ENCODE measurements at regions not wholly inside any gene's neighbourhood (a gene's known extent, or its start where the extent isn't known, plus 50 kb on each side); places are given as distances from the start of the nearest gene placed in this dataset.

DNA sequence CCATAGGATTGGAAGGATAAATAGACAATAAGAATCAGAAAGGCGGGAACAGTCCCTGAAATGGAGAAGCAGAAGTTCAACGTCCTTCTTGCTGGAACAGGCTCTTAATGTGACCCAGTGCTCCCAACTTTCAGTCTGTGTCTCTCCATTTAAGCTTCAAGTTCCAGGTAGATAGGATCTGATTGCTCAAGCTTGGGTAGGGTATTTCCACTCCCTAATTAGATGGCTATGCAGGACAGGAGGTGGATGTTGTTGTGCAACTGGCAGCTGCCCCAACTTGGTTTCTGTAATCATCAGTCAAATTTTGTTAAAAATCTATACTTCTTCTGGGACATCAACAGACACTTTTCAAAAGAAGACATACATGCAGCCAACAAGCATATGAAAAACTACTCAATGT is 266.2 kb downstream of the C12orf75 start:
- TF ChIP-seq GATA3 (IDR thresholded peaks at IDR 0.05; ENCODE audit: low read depth, low read length) (no peak), GATA2 (IDR thresholded peaks at IDR 0.05; ENCODE audit: low read depth, low read length) (no peak)

DNA sequence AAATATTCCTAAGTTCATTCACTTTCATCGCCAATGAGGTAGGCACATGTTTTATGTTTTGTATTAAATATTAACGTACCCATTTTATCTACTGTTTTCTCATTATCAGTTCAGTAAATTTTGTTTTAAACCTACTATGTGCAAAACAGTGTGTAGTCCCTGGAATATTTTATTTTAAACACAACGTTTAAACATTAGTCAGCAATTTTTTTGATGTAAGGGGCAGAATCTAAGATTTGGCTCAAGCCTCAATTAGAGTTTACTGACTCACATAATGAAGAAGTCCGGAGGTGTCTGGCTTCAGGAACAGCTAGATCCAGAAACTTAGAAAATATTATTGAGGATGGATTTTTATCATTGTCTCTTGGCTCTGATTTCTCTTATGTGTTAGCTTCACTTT is 267.5 kb downstream of the C12orf75 start:
- TF ChIP-seq GATA3 (IDR thresholded peaks at IDR 0.05; ENCODE audit: low read depth, low read length) (no peak), GATA2 (IDR thresholded peaks at IDR 0.05; ENCODE audit: low read depth, low read length) (no peak)

DNA sequence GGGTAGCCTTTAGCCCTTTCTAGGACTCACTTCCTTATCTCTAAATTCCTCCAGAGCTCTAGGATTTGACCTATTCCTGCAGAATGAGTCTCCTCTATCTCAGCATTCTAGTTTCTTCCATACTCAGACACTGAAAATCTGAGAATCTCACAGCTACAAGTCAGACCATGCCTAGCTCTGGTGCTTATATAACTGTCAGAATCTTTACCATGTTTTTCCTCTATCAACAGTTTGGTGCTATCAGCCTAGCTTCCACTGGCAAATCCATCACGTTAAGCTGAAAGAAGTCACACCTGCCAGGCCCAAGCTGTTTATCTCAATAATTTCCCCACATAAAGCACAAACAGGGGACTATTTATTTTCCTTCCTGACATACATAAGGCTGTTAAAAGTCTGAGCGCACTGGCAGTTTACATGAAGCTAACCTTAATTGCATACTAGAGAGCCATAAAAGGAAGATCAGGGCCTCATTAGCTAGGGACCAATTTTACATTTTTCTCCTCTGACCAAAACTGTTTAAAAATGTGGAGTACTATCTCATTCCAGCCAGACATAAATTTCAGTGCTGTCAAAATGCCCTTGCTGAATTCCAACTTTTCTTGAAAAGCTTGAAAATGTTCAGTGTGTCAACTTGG is 270.5 kb downstream of the C12orf75 start:
- no peak for TF ChIP-seq GATA3 (IDR thresholded peaks at IDR 0.05; ENCODE audit: low read depth, low read length)
- TF ChIP-seq GATA2 (IDR thresholded peaks at IDR 0.05; ENCODE audit: low read depth, low read length): no peak

DNA sequence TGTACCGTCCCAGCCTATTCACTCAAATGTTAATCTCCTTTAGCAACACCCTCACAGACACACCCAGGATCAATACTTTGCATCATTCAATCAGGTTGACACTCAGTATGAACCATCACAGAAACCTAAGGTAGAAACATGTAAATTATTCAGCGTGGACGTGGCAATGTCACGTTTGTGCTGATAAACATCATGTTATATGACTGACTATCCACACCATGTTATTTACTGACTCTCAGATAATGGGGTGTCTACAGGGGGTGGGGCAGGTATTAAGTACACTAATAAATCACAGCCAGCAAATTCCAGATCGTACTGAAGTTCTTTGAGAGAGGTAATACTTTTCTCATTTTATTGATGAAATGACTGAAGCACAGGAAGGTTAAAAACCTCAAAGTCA is 280.0 kb downstream of the C12orf75 start:
- TF ChIP-seq GATA2 (IDR thresholded peaks at IDR 0.05; ENCODE audit: low read depth, low read length) (no peak), GATA3 (IDR thresholded peaks at IDR 0.05; ENCODE audit: low read depth, low read length) (no peak)

DNA sequence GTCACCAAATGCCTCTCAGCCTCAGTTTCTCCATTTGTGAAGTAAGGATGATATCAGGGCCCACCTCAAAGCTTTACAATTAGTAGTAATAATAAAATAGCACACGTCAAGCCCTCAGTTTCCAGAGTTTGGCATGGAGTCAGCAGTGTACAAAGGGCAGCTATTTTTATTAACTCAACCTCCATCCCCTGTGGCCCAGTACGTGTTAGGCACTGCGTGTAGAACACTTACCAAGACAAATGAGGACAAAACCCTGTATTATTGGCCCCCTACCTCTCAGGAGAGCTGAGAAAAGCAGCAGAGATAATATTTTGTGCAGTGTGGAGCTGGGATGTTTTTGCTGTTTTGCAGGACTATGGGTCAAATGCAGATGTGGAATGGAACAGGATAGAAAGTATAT is 280.8 kb downstream of the C12orf75 start:
- TF ChIP-seq GATA2 (IDR thresholded peaks at IDR 0.05; ENCODE audit: low read depth, low read length): no peak
- TF ChIP-seq GATA3 (IDR thresholded peaks at IDR 0.05; ENCODE audit: low read depth, low read length): no peak

DNA sequence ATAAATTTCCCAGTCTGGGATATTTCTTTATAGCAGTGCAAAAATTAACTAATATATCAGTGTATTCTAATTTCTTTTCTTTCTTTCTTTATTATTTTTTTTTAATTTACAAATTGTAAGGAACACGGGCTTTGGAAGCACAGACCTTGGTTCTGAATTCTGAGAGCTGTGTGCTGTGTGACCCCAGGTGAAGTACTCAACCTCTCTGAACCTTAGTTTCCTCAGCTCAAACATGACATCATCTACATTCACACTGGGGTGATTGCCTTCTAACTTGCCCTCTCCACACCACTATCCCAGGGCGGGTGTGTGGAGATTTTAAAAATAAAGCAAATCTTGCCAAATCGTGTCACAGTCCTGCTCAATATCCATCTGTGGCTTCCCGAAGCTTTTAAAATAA is 282.8 kb downstream of the C12orf75 start:
- TF ChIP-seq GATA3 (IDR thresholded peaks at IDR 0.05; ENCODE audit: low read depth, low read length) (no peak), GATA2 (IDR thresholded peaks at IDR 0.05; ENCODE audit: low read depth, low read length) (no peak)

DNA sequence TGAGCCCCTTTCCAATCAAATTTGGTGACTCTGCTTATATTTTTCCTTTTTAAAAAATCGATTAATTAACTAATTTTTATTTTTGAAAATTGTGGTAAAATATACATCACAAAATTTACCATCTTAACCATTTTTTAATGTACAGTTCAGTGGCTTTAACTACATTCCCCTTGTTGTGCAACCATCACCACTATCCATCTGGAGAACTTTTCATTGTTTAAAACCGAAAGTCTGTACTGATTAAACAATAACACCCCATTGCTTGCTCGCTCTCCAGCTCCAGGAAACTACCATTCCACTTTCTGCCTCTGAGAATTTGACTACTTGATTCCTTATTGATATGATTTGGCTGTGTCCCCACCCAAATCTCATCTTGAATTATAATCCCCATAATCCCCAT is 283.4 kb downstream of the C12orf75 start:
- TF ChIP-seq GATA3 (IDR thresholded peaks at IDR 0.05; ENCODE audit: low read depth, low read length) (no peak), GATA2 (IDR thresholded peaks at IDR 0.05; ENCODE audit: low read depth, low read length) (no peak)

DNA sequence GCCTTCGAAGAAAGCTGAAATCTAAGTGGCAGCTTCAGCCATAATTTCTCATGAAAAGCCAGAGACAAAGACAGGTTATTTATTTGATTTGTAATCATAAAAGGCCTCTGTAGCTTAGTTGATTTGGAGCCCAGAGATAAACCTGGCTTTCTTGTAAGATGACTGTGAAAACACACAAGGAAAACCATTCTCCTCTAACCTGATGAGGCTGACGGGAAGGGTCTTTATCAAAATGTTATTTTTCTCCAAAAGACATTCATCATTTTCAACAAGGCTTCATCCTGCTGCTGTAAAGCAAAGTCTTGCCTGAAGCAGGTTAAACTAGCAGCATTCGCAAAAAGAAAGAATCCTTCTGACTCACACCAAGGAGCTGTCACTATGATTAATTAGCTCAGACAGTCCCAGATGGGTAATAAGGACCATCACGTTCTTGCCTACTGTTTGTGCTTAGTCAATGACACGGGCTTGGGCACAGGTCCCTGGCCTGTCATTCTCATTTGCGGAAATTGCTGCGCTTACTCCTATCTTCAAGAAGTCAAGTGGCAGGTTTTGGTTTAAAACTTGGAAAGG is 286.6 kb downstream of the C12orf75 start:
- no peak for TF ChIP-seq GATA2 (IDR thresholded peaks at IDR 0.05; ENCODE audit: low read depth, low read length)
- TF ChIP-seq GATA3 (IDR thresholded peaks at IDR 0.05; ENCODE audit: low read depth, low read length): no peak

DNA sequence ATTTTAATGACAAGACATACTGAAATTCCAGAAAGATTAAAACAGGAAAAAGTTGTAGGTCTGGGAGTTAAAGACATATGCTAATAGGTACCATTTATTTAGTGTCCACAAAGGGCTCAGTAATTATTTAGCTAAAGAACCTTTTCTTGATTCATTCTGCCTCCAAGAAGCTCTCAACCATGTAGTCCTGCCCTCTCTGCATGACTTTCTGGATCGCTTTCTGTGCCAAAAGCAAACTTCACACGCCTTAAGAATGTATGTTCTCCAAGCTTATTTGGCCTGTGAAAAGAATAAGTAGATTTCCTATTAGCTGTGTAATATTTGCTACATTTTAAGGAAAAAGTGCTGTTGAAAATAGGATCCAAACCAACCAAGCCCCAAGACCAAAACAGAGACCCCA is 291.7 kb downstream of the C12orf75 start:
- TF ChIP-seq GATA3 (IDR thresholded peaks at IDR 0.05; ENCODE audit: low read depth, low read length) (no peak), GATA2 (IDR thresholded peaks at IDR 0.05; ENCODE audit: low read depth, low read length) (no peak)

DNA sequence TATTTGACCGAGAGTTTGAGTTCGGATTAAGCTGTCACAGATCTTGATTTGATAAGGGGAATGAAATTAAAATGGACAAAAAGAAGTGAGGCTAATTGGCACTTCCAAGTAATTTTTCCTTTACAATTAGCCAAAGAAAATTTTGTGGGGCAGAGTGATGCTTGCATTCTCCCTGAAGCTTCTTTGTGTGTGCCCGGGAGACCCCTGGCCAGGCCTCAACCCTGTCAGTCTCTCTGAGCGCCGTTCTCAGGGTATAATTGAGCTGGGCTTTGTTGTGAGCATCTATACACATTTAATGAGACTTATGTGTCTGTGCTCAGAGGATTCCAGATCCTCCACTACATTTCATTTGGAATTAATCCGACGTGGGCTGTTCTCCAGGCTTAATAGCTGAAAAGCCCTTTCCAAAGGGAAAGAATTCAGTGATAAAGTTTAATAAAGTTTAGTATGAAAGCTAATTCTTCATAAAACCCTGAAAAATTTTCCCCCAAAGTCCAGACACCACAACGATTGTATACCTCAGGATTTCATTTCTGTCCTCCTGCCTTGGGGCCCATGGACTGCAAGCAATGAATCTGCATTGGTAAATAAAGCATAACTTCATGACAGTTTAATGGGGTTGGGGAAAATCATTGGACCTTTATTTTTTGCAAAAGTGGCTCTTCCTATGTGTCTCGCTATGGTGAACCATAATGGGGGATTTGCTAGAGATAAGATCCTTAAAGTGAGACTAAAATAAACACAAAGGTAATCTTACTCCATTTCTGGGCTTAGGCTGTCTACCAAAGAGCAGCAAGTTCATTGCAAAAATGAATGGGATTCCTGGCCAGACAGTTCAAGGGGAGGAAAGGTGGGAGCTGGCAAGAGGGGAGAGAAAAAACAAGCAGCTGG is 292.6 kb downstream of the C12orf75 start:
- TF ChIP-seq GATA2 (IDR thresholded peaks at IDR 0.05; ENCODE audit: low read depth, low read length) (no peak), GATA3 (IDR thresholded peaks at IDR 0.05; ENCODE audit: low read depth, low read length) (no peak)

DNA sequence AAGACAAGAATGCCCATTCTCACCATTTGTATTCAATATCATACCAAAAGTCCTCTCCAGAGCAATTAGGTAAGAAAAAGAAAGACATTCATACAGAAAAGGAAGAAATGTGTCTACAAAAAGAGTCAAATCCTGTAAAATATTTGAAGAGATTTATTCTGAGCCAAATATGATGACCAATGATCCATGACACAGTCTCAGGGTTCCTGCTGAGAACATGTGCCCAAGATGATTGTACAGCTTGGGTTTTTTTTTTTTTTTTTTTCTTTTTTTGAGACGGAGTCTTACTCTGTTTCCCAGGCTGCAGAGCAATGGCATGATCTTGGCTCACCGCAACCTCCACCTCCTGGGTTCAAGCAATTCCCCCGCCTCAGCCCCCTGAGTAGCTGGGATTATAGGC is 296.2 kb downstream of the C12orf75 start:
- TF ChIP-seq GATA2 (IDR thresholded peaks at IDR 0.05; ENCODE audit: low read depth, low read length) (no peak), GATA3 (IDR thresholded peaks at IDR 0.05; ENCODE audit: low read depth, low read length) (no peak)

DNA sequence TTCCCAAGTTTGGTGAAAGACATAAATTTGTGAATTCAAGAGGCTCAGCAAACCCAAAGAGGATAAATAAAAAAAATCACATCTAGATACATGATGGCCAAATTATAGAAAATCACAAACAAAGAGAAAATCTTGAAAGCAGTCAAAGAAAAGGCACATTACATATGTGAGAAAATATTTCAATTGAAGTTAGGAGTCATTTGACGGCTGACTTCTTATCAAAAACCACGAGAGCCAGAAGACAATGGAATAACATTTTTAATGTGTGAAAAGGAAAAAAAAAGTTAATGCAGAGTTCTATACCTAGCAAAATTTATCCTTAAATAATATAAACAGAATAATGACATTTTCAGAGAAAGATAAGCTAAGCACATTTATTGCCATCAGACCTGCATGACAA is 307.0 kb downstream of the C12orf75 start:
- TF ChIP-seq GATA3 (IDR thresholded peaks at IDR 0.05; ENCODE audit: low read depth, low read length): no peak
- TF ChIP-seq GATA2 (IDR thresholded peaks at IDR 0.05; ENCODE audit: low read depth, low read length): no peak

DNA sequence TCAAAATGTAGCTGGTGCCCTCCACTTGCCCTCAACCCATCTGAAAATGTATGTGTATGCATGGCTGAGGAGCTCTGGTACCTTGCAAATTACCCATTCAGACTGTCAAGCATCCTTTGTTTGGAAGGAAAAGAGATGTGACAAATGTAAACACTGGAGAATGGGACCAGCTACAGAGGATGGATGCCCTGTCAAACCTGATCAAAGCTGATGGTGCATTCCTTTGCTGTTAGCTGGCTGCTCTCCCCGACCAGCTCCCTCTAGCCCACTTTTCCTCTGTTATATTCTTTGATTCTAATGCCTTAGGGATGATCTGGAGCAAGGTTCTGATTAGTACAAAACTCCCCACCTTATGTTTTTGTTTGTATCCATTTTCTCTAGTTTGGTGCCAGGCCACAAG is 310.3 kb downstream of the C12orf75 start:
- TF ChIP-seq GATA3 (IDR thresholded peaks at IDR 0.05; ENCODE audit: low read depth, low read length): no peak
- no peak for TF ChIP-seq GATA2 (IDR thresholded peaks at IDR 0.05; ENCODE audit: low read depth, low read length)

DNA sequence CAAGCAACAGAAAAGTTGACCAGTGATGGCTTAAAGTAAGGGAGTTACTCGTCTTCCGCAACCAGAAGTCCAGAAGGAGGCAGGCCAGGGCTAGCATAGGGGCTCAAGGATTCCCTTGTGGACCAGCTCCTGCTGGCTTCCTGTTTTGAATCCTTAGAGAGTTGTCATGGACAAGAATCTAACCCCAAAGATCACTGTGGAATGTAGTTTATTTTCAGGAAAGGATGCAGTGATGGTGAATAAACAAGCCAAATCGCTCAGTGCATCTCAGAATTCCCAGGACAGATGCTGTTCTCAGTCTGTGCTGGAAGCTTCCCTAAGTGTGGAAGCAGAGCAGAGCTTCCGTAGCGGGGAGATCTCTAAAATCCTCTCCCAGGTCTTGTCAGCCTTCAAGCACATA is 311.3 kb downstream of the C12orf75 start:
- TF ChIP-seq GATA2 (IDR thresholded peaks at IDR 0.05; ENCODE audit: low read depth, low read length): no peak

DNA sequence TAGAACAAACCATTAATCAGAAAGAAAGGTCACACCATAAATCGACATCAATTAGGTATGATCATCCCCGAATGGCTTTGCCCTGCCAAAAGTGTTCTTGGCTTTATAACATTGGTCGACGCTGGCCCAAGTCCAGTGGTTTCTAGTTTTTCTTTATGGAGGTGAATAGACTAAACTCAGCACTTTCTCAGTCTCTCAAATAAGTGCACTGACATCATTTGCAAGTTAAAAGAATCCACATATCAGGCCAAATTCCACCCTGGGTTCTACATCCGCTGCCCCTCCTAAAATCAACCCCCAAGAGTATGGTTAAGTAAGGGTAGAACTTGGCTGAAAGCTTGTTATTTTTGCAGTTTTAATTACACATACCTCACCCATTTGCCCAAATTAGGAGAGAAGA is 314.3 kb downstream of the C12orf75 start:
- TF ChIP-seq GATA2 (IDR thresholded peaks at IDR 0.05; ENCODE audit: low read depth, low read length): no peak
- no peak for TF ChIP-seq GATA3 (IDR thresholded peaks at IDR 0.05; ENCODE audit: low read depth, low read length)

Measured in SH-SY5Y (cell line).